Karpas-422 (cell line): ENCODE measurements at regions not wholly inside any gene's neighbourhood (a gene's known extent, or its start where the extent isn't known, plus 50 kb on each side); places are given as distances from the start of the nearest gene placed in this dataset.

Experiments used
- DNase-seq: peaks from one replicate; pipeline ENCODE4 v3.0.0-alpha.2; 2015
- H2AFZ ChIP-seq: fragments of 200-600 bp; sonication (generic); 2 replicates; pipeline ENCODE4 v1.6.1; 2014; ENCODE audit warnings: antibody characterized with exemption, low read length, mixed read lengths
- H3K27ac ChIP-seq: fragments of 200-600 bp; sonication (generic); 2 replicates; pipeline ENCODE4 v1.5.1; 2014; ENCODE audit warnings: mild to moderate bottlenecking, low read length, moderate library complexity
- H3K27me3 ChIP-seq: fragments of 200-600 bp; sonication (generic); 2 replicates; pipeline ENCODE4 v1.6.1; 2014; ENCODE audit warnings: low read length, mixed read lengths
- H3K36me3 ChIP-seq: fragments of 200-600 bp; sonication (generic); 2 replicates; pipeline ENCODE4 v1.6.1; 2014; ENCODE audit warnings: low read length, mixed read lengths; ENCODE audit not compliant: insufficient read depth
- H3K4me1 ChIP-seq: fragments of 200-600 bp; sonication (generic); 2 replicates; pipeline ENCODE4 v1.6.1; 2014; ENCODE audit warnings: mild to moderate bottlenecking, low read length, mixed read lengths
- H3K4me2 ChIP-seq: fragments of 200-600 bp; sonication (generic); 2 replicates; pipeline ENCODE4 v1.6.1; 2014; ENCODE audit warnings: low read length, low read depth, mild to moderate bottlenecking; ENCODE audit not compliant: poor library complexity, severe bottlenecking
- H3K4me3 ChIP-seq: fragments of 200-600 bp; sonication (generic); 2 replicates; pipeline ENCODE4 v1.5.1; 2014; ENCODE audit warnings: mild to moderate bottlenecking, antibody characterized with exemption, low read length, mixed read lengths
- H3K79me2 ChIP-seq: fragments of 200-600 bp; sonication (generic); 2 replicates; pipeline ENCODE4 v1.6.1; 2014; ENCODE audit warnings: mild to moderate bottlenecking, low read length, mixed read lengths
- H3K9ac ChIP-seq: fragments of 200-600 bp; sonication (generic); 2 replicates; pipeline ENCODE4 v1.6.0; 2014; ENCODE audit warnings: low read length
- H3K9me2 ChIP-seq: fragments of 200-600 bp; sonication (generic), shearing (Covaris generic); replicated peaks from 2 replicates; pipeline ENCODE4 v1.6.0; 2014; ENCODE audit warnings: mild to moderate bottlenecking, low read length, moderate library complexity; ENCODE audit not compliant: insufficient read depth
- H3K9me3 ChIP-seq: fragments of 300-700, 200-600 bp; sonication (generic); 2 replicates; pipeline ENCODE4 v1.6.1; 2014; ENCODE audit warnings: low read length, mixed read lengths
- H4K20me1 ChIP-seq: fragments of 200-600 bp; sonication (generic); 2 replicates; pipeline ENCODE4 v1.6.1; 2014; ENCODE audit warnings: mild to moderate bottlenecking, antibody characterized with exemption, low read length, low read depth; ENCODE audit not compliant: insufficient read depth

DNA sequence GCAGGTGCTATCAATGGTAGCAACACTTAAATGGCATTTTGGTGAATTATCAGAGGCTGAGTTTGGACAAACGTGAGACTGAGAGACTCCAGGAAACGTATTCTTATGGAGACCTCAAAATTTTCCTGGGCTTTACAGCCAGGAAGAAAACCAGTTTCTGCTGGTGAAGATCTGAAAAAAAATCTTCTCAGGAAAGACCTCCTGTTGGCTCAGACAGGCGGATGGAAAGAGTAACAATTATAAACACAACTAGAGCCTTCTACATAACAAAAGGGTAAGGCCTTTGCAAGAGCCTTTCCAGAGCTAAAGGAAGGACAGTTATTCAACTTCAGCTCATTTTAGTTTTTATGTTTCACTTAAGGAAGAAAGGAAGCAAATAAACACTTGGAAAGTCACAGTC is 274.4 kb downstream of the THBS2 start:
- H3K27ac ChIP-seq = no peak overlapping the region
- H3K9ac ChIP-seq = no peak overlapping the region
- no peaks in the 10 kb centered on the region for H4K20me1 ChIP-seq
- H3K9me3 ChIP-seq = peaks cover 6% of the 10 kb centered on the region; the same call in 1 of the 2 replicates
- no peaks in the 10 kb centered on the region for H3K36me3 ChIP-seq
- H3K79me2 ChIP-seq = no peaks in the 10 kb centered on the region
- H2AFZ ChIP-seq = no peak overlapping the region
- H3K4me1 ChIP-seq = no peaks in the 10 kb centered on the region
- no peak overlapping the region for H3K4me3 ChIP-seq
- no peak overlapping the region for H3K4me2 ChIP-seq
- H3K9me2 ChIP-seq = no peaks in the 10 kb centered on the region
- H3K27me3 ChIP-seq = no peaks in the 10 kb centered on the region
- no peak for DNase-seq

DNA sequence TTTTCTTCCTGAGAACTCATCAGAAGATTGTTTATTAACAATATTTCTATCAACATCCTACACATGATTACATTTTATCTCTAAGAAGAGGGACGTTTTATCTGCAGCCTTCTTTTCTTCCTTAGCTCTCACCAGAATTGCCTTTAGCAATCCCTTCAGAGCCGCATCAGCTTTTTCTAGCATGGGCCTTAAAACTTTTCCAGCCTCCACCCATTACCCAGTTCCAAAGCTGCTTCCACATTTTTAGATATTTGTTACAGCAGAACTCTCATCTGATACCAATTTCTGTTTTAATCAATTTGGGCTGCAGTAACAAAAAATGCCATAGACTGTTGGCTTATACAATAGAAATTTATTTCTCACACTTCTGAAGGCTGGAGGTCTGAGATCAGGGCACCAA is 281.5 kb downstream of the THBS2 start:
- H3K79me2 ChIP-seq = no peaks in the 10 kb centered on the region

DNA sequence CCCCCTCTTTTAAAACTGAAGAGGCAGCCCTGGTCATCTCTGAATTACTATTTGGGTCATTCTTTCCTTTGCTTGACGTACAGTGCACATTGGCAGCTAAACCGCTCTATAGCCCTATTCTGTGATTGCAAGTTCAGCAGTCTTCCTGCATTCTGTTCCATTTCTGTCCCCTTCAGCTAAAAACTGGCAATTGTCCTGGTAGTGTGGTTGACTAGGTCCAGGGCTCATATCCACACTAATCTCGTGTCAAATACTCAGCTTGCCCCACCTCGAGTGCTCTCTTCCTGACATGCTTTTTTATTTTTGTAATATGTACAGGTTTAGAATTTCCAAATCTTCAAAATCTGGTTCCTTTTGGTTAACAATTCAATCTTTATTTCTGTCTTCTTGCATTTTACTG is 282.1 kb downstream of the THBS2 start:
- Histone ChIP-seq H4K20me1 (no peaks in the 10 kb centered on the region), H3K9me3 (no peaks in the 10 kb centered on the region), H2AFZ (no peak overlapping the region), H3K36me3 (no peaks in the 10 kb centered on the region), H3K79me2 (no peaks in the 10 kb centered on the region), H3K27ac (no peak overlapping the region), H3K4me2 (no peak overlapping the region), H3K9ac (no peak overlapping the region), H3K4me1 (no peaks in the 10 kb centered on the region), H3K4me3 (no peak overlapping the region), H3K9me2 (no peaks in the 10 kb centered on the region), H3K27me3 (no peaks in the 10 kb centered on the region)
- no peak for DNase-seq

More for the DNA sequence above, 281.5 kb downstream of the THBS2 start:
- no peak overlapping the region for H3K4me3 ChIP-seq
- no peak overlapping the region for H3K4me2 ChIP-seq
- no peak overlapping the region for H3K27ac ChIP-seq
- no peaks in the 10 kb centered on the region for H3K9me3 ChIP-seq
- H3K27me3 ChIP-seq = no peaks in the 10 kb centered on the region
- H3K36me3 ChIP-seq = no peaks in the 10 kb centered on the region
- DNase-seq = no peak
- no peaks in the 10 kb centered on the region for H3K9me2 ChIP-seq
- H4K20me1 ChIP-seq = no peaks in the 10 kb centered on the region
- no peaks in the 10 kb centered on the region for H3K4me1 ChIP-seq
- H3K9ac ChIP-seq = no peak overlapping the region
- H2AFZ ChIP-seq = no peak overlapping the region

DNA sequence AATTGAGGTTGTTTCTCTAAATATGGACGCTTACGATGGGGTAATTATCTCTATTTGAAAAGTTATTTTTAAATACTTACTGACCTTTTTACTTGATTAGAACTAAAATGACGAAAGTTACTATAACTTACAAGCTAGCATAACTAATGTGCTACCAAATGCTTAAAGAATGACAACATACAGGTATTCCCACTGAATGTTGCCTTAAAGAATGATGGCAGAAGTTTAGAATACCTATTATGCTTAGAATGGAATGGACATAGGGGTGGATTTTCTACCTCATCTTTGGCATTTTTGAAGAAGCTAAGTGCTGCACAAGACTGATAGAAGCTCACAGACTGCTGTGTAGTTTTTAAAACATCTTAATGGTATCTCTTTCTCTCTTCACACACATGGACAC is 284.8 kb downstream of the THBS2 start:
- H3K27me3 ChIP-seq = no peaks in the 10 kb centered on the region
- H2AFZ ChIP-seq = no peak overlapping the region
- no peaks in the 10 kb centered on the region for H3K36me3 ChIP-seq
- no peak for DNase-seq
- no peak overlapping the region for H3K9ac ChIP-seq
- no peaks in the 10 kb centered on the region for H3K9me2 ChIP-seq
- H4K20me1 ChIP-seq = no peaks in the 10 kb centered on the region
- no peaks in the 10 kb centered on the region for H3K9me3 ChIP-seq
- H3K4me3 ChIP-seq = no peak overlapping the region
- H3K27ac ChIP-seq = no peak overlapping the region
- no peak overlapping the region for H3K4me2 ChIP-seq
- no peaks in the 10 kb centered on the region for H3K4me1 ChIP-seq
- H3K79me2 ChIP-seq = no peaks in the 10 kb centered on the region

DNA sequence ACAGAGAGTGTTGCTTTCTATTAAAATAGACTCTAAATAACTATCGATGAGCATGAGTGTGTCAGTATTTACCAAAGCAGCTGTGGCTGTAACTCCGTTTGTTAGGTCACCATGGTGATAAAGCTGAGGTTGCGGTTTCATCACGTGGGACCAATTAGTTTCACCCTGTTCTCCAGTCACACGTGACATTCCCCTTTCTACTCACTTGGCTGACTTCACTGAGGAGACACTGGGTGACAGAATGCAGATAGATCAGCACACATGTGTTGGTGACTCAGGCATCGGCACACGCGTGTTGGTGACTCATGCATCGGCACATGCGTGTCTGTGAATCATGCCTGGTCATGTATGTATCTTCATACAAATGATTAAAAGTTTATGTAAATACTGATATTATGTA is 285.4 kb downstream of the THBS2 start:
- Histone ChIP-seq H3K9me2 (no peaks in the 10 kb centered on the region), H3K4me3 (no peak overlapping the region), H2AFZ (no peak overlapping the region), H3K9ac (no peak overlapping the region), H3K4me2 (no peak overlapping the region), H3K36me3 (no peaks in the 10 kb centered on the region), H3K79me2 (no peaks in the 10 kb centered on the region), H3K27ac (no peak overlapping the region), H3K4me1 (no peaks in the 10 kb centered on the region), H3K27me3 (no peaks in the 10 kb centered on the region), H3K9me3 (no peaks in the 10 kb centered on the region), H4K20me1 (no peaks in the 10 kb centered on the region)
- no peak for DNase-seq

DNA sequence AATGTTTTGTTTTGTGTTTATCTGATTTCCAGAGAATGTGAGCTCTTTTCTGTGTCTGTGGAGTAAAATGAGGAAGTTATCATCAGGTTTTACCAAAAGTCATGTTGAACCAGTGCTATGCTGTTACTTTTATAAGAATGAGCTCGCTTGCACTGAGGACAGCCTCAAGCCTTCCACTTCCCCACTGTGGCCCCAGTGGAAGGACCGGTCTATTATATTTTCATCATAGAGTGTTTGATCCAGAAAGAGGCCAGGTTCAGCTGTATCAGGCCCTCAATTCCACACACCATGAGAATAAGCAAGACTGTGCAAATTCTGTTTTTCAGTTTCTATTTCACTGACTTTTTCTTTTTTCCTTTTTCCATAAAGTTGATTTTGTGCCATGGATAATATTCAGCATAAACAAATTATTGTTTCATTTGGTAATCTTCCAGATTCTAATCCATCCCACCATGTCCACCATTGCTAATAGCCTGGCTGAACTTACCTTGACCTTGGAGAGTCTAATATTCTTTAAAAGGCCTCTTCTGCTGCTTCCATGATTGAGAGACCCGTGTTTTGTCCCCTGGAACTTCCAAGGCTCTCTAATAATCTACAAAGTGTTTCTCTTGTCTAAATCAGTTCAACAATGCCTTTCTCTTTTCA is 286.2 kb downstream of the THBS2 start:
- H4K20me1 ChIP-seq = no peaks in the 10 kb centered on the region
- H3K36me3 ChIP-seq = no peaks in the 10 kb centered on the region
- no peaks in the 10 kb centered on the region for H3K4me1 ChIP-seq
- H3K9me2 ChIP-seq = no peaks in the 10 kb centered on the region
- no peaks in the 10 kb centered on the region for H3K79me2 ChIP-seq
- no peak for DNase-seq
- no peaks in the 10 kb centered on the region for H3K9me3 ChIP-seq
- H2AFZ ChIP-seq = no peak overlapping the region
- no peak overlapping the region for H3K4me3 ChIP-seq
- no peak overlapping the region for H3K27ac ChIP-seq
- H3K27me3 ChIP-seq = no peaks in the 10 kb centered on the region
- no peak overlapping the region for H3K4me2 ChIP-seq
- H3K9ac ChIP-seq = no peak overlapping the region

DNA sequence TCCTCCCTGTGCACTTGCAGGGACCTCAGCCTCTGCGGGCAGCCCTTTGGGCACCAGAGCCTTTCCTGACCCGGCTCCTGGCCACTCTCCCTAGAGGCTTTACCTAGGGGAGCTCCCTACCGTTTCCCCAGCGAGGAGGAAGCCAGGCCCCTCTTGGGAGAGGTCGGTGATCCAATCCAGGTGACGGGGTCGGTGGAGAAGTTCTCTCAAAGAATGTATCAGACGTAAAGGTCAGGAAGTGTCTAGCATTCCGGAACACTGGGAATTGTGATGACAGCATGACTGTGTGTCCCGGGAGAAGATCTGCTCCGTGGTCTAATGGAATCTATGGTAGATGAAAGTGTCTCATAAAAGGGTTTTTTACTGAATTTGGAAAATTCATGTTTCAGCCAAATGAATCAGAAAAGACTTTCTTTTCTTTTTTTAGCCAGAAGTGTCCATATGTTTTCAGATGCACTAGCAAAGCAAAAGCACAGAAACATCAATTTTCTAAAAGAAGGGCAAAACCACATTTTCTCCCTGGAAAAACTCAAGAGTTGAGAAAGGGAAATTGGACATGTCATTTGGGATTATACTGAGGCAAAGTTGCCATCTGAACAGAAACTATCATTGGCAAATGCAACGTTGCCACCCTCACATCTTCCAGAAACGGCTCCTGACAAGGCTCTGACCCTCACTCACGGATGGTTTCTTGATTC is 289.4 kb downstream of the THBS2 start:
- Histone ChIP-seq H3K9ac (no peak overlapping the region), H3K79me2 (no peaks in the 10 kb centered on the region), H3K4me3 (no peak overlapping the region), H4K20me1 (no peaks in the 10 kb centered on the region), H3K27me3 (no peaks in the 10 kb centered on the region), H3K36me3 (no peaks in the 10 kb centered on the region), H3K4me1 (no peaks in the 10 kb centered on the region), H3K9me2 (no peaks in the 10 kb centered on the region), H2AFZ (no peak overlapping the region), H3K9me3 (no peaks in the 10 kb centered on the region), H3K4me2 (no peak overlapping the region), H3K27ac (no peak overlapping the region)
- DNase-seq = no peak

DNA sequence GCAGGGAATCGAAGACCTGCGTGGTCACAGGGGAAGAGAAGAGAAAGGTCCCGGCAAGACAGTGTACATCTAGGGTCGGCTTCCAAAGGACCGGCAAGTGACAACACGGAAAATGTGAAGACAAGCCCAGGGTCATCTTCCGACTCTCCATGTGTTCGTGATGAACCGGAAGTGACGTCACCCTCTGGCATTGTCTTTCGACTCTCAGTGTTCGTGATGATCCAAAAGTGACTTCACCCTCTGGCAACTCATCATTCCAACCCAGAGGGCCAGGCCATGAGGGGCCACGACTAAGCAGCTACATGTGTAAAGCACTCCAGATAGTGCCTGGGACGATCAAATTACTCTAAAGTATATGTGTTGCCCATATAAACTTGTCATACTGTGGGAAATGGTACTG is 290.8 kb downstream of the THBS2 start:
- H3K27me3 ChIP-seq = no peaks in the 10 kb centered on the region
- no peaks in the 10 kb centered on the region for H3K4me1 ChIP-seq
- no peaks in the 10 kb centered on the region for H3K9me3 ChIP-seq
- no peaks in the 10 kb centered on the region for H3K36me3 ChIP-seq
- H4K20me1 ChIP-seq = no peaks in the 10 kb centered on the region
- no peak for DNase-seq
- no peak overlapping the region for H3K4me2 ChIP-seq
- no peaks in the 10 kb centered on the region for H3K9me2 ChIP-seq
- no peak overlapping the region for H2AFZ ChIP-seq
- no peaks in the 10 kb centered on the region for H3K79me2 ChIP-seq
- no peak overlapping the region for H3K27ac ChIP-seq
- no peak overlapping the region for H3K9ac ChIP-seq
- H3K4me3 ChIP-seq = no peak overlapping the region
